HEK293 (cell line): ENCODE measurements at regions not wholly inside any gene's neighbourhood (a gene's known extent, or its start where the extent isn't known, plus 50 kb on each side); places are given as distances from the start of the nearest gene placed in this dataset.

Experiments used
- CTCF ChIA-PET: fragments of 350-600 bp; formaldehyde crosslinking; extraction: SDS; loops from one replicate; lab custom pipeline; 2021; ENCODE audit warnings: antibody characterized with exemption; lab: Yijun Ruan, JAX
- POLR2A ChIA-PET: fragments of 300-600 bp; formaldehyde crosslinking; extraction: SDS; loops from one replicate; lab custom pipeline; 2020; ENCODE audit warnings: antibody characterized with exemption, inconsistent platforms; lab: Yijun Ruan, JAX
- H3K27ac ChIP-seq: fragments of 200-500 bp; sonication (Bioruptor generic); 2 replicates; pipeline ENCODE4 v1.5.1; 2014; ENCODE audit warnings: low read depth, low read length, control low read depth, inconsistent platforms; ENCODE audit errors: extremely low read depth
- H3K36me3 ChIP-seq, 2 experiments: fragments of 200-500 bp in 1 of 2; sonication (Bioruptor generic) in 1 of 2; 1 replicate in 1 of 2; 2 replicates in 1 of 2; pipeline ENCODE4 v1.5.1; 2014 to 2017; ENCODE audit warnings: inconsistent platforms in 2 of 2, low read length in 2 of 2; ENCODE audit not compliant: control insufficient read depth in 2 of 2, insufficient read depth in 1 of 2
- H3K4me1 ChIP-seq: fragments of 200-500 bp; sonication (Bioruptor generic); 2 replicates; pipeline ENCODE4 v1.5.1; 2014; ENCODE audit warnings: mild to moderate bottlenecking, low read length, inconsistent platforms; ENCODE audit not compliant: control insufficient read depth, insufficient read depth
- H3K4me3 ChIP-seq: 2 replicates; pipeline ENCODE4 v1.5.1; 2011; ENCODE audit warnings: low read depth, mild to moderate bottlenecking, control low read depth, low read length, moderate library complexity
- H3K9me3 ChIP-seq: fragments of 200-500 bp; sonication (Bioruptor generic); 2 replicates; pipeline ENCODE4 v1.5.1; 2014; ENCODE audit warnings: low read depth, low read length, inconsistent platforms; ENCODE audit not compliant: control insufficient read depth, insufficient read depth
- GLI2 ChIP-seq: fragments of 450-650 bp; formaldehyde crosslinking; IDR thresholded peaks from 2 replicates; pipeline ENCODE4; 2017; ENCODE audit warnings: missing biosample characterization, missing genetic modification characterization, low read depth, borderline replicate concordance
- KLF7 ChIP-seq: fragments of 450-650 bp; formaldehyde crosslinking; IDR thresholded peaks from 2 replicates; pipeline ENCODE4 v1.5.1; 2016; ENCODE audit warnings: missing biosample characterization, missing genetic modification characterization, borderline replicate concordance
- KLF8 ChIP-seq: fragments of 450-650 bp; formaldehyde crosslinking; IDR thresholded peaks from 2 replicates; pipeline ENCODE4 v1.5.1; 2016; ENCODE audit warnings: missing biosample characterization, missing genetic modification characterization
- WT1 ChIP-seq: fragments of 450-650 bp; formaldehyde crosslinking; IDR thresholded peaks from 2 replicates; pipeline ENCODE4 v1.5.1; 2016; ENCODE audit warnings: missing biosample characterization, missing genetic modification characterization
- ZBTB1 ChIP-seq: fragments of 450-650 bp; formaldehyde crosslinking; IDR thresholded peaks from 2 replicates; pipeline ENCODE4 v1.5.1; 2016; ENCODE audit warnings: missing biosample characterization, missing genetic modification characterization
- ZIC2 ChIP-seq: fragments of 450-650 bp; formaldehyde crosslinking; IDR thresholded peaks from 2 replicates; pipeline ENCODE4 v1.5.1; 2016; ENCODE audit warnings: missing biosample characterization, missing genetic modification characterization
- ZNF157 ChIP-seq: fragments of 450-650 bp; formaldehyde crosslinking; IDR thresholded peaks from 2 replicates; pipeline ENCODE4 v1.5.1; 2016; ENCODE audit warnings: missing biosample characterization, missing genetic modification characterization
- ZNF239 ChIP-seq: fragments of 450-650 bp; formaldehyde crosslinking; IDR thresholded peaks from 2 replicates; pipeline ENCODE4 v1.5.1; 2016; ENCODE audit warnings: missing biosample characterization, missing genetic modification characterization
- ZNF311 ChIP-seq: fragments of 450-650 bp; formaldehyde crosslinking; IDR thresholded peaks from 2 replicates; pipeline ENCODE4 v1.5.1; 2017; ENCODE audit warnings: missing biosample characterization, missing genetic modification characterization, borderline replicate concordance
- ZNF404 ChIP-seq: fragments of 450-650 bp; formaldehyde crosslinking; IDR thresholded peaks from 2 replicates; pipeline ENCODE4 v1.5.1; 2017; ENCODE audit warnings: missing biosample characterization, missing genetic modification characterization
- ZNF548 ChIP-seq: fragments of 450-650 bp; formaldehyde crosslinking; IDR thresholded peaks from 2 replicates; pipeline ENCODE4 v1.5.1; 2016; ENCODE audit warnings: missing biosample characterization, missing genetic modification characterization
- TF ChIP-seq, protein P1 (sequence below): fragments of 450-650 bp; formaldehyde crosslinking; IDR thresholded peaks from 2 replicates; pipeline ENCODE4 v1.5.0; 2017; ENCODE audit warnings: missing biosample characterization, missing genetic modification characterization, borderline replicate concordance
- TF ChIP-seq, protein P2 (sequence below): fragments of 450-650 bp; IDR thresholded peaks from 2 replicates; pipeline ENCODE4 v1.5.1; 2018; ENCODE audit warnings: missing biosample characterization, mild to moderate bottlenecking, missing genetic modification characterization
- TF ChIP-seq, protein P3 (sequence below): fragments of 450-650 bp; formaldehyde crosslinking; IDR thresholded peaks from 2 replicates; pipeline ENCODE4 v1.5.1; 2016; ENCODE audit warnings: missing biosample characterization, missing genetic modification characterization, borderline replicate concordance
- TF ChIP-seq, protein P4 (sequence below): fragments of 450-650 bp; formaldehyde crosslinking; IDR thresholded peaks from 2 replicates; pipeline ENCODE4 v1.5.1; 2016; ENCODE audit warnings: missing biosample characterization, missing genetic modification characterization, low read depth
- TF ChIP-seq, protein P5 (sequence below): fragments of 450-650 bp; formaldehyde crosslinking; IDR thresholded peaks from 2 replicates; pipeline ENCODE4 v1.5.1; 2016; ENCODE audit warnings: missing biosample characterization, missing genetic modification characterization
- TF ChIP-seq, protein P6 (sequence below): fragments of 450-650 bp; formaldehyde crosslinking; IDR thresholded peaks from 2 replicates; pipeline ENCODE4; 2016; ENCODE audit warnings: missing biosample characterization, missing genetic modification characterization

DNA sequence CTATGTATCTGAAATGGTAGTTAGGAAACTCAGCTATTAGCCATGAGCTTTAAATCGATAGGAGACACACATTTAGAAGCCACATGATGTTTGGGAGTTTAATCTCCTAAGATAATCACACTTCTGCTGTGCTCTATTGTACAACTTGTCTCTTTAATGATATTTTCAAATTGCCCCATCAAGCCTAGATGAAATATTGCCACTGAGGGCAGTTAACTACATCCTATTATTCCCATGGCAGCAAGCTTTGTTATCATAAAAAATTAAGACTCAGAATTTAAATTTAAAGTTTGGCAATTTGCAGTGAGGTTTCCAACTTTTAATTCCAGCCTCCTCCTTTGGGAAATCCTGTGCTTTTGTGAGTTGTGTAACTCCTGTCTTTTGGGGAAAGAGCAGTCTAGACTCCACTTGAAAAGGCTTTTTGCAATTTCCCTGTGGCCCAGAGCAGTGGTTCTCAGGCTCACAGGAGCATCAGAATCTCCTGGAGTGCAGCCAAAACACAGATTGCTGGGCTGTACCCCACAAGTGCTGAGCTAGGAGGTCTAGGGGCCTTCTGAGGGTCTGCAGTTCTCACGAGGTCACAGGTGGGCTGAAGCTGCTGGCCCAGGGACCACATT, 792.4 kb downstream of the QKI start:
- ChIA-PET POLR2A (no interaction called here), CTCF (interaction anchor here (0.6 kb wide), 1 partner anchor 38 kb away, joined by 3 read pairs; no protein-coding TSS in a partner anchor)
- no peak for TF ChIP-seq ZIC2 (tag by site-specific recombination)
- TF ChIP-seq KLF8, result no peak
- TF ChIP-seq, protein P1, sequence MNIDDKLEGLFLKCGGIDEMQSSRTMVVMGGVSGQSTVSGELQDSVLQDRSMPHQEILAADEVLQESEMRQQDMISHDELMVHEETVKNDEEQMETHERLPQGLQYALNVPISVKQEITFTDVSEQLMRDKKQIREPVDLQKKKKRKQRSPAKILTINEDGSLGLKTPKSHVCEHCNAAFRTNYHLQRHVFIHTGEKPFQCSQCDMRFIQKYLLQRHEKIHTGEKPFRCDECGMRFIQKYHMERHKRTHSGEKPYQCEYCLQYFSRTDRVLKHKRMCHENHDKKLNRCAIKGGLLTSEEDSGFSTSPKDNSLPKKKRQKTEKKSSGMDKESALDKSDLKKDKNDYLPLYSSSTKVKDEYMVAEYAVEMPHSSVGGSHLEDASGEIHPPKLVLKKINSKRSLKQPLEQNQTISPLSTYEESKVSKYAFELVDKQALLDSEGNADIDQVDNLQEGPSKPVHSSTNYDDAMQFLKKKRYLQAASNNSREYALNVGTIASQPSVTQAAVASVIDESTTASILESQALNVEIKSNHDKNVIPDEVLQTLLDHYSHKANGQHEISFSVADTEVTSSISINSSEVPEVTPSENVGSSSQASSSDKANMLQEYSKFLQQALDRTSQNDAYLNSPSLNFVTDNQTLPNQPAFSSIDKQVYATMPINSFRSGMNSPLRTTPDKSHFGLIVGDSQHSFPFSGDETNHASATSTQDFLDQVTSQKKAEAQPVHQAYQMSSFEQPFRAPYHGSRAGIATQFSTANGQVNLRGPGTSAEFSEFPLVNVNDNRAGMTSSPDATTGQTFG (tag by site-specific recombination), result no peak
- TF ChIP-seq ZBTB1 (tag by site-specific recombination), result no peak
- no peak for TF ChIP-seq ZNF404 (tag by site-specific recombination)
- no peak for TF ChIP-seq WT1 (tag by site-specific recombination)
- TF ChIP-seq, protein P2, sequence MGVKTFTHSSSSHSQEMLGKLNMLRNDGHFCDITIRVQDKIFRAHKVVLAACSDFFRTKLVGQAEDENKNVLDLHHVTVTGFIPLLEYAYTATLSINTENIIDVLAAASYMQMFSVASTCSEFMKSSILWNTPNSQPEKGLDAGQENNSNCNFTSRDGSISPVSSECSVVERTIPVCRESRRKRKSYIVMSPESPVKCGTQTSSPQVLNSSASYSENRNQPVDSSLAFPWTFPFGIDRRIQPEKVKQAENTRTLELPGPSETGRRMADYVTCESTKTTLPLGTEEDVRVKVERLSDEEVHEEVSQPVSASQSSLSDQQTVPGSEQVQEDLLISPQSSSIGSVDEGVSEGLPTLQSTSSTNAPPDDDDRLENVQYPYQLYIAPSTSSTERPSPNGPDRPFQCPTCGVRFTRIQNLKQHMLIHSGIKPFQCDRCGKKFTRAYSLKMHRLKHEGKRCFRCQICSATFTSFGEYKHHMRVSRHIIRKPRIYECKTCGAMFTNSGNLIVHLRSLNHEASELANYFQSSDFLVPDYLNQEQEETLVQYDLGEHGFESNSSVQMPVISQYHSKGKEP (tag by site-specific recombination), result no peak
- no peak for TF ChIP-seq ZNF239 (tag by site-specific recombination)
- TF ChIP-seq, protein P3, sequence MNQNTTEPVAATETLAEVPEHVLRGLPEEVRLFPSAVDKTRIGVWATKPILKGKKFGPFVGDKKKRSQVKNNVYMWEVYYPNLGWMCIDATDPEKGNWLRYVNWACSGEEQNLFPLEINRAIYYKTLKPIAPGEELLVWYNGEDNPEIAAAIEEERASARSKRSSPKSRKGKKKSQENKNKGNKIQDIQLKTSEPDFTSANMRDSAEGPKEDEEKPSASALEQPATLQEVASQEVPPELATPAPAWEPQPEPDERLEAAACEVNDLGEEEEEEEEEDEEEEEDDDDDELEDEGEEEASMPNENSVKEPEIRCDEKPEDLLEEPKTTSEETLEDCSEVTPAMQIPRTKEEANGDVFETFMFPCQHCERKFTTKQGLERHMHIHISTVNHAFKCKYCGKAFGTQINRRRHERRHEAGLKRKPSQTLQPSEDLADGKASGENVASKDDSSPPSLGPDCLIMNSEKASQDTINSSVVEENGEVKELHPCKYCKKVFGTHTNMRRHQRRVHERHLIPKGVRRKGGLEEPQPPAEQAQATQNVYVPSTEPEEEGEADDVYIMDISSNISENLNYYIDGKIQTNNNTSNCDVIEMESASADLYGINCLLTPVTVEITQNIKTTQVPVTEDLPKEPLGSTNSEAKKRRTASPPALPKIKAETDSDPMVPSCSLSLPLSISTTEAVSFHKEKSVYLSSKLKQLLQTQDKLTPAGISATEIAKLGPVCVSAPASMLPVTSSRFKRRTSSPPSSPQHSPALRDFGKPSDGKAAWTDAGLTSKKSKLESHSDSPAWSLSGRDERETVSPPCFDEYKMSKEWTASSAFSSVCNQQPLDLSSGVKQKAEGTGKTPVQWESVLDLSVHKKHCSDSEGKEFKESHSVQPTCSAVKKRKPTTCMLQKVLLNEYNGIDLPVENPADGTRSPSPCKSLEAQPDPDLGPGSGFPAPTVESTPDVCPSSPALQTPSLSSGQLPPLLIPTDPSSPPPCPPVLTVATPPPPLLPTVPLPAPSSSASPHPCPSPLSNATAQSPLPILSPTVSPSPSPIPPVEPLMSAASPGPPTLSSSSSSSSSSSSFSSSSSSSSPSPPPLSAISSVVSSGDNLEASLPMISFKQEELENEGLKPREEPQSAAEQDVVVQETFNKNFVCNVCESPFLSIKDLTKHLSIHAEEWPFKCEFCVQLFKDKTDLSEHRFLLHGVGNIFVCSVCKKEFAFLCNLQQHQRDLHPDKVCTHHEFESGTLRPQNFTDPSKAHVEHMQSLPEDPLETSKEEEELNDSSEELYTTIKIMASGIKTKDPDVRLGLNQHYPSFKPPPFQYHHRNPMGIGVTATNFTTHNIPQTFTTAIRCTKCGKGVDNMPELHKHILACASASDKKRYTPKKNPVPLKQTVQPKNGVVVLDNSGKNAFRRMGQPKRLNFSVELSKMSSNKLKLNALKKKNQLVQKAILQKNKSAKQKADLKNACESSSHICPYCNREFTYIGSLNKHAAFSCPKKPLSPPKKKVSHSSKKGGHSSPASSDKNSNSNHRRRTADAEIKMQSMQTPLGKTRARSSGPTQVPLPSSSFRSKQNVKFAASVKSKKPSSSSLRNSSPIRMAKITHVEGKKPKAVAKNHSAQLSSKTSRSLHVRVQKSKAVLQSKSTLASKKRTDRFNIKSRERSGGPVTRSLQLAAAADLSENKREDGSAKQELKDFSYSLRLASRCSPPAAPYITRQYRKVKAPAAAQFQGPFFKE (tag by site-specific recombination), result no peak
- TF ChIP-seq, protein P4, sequence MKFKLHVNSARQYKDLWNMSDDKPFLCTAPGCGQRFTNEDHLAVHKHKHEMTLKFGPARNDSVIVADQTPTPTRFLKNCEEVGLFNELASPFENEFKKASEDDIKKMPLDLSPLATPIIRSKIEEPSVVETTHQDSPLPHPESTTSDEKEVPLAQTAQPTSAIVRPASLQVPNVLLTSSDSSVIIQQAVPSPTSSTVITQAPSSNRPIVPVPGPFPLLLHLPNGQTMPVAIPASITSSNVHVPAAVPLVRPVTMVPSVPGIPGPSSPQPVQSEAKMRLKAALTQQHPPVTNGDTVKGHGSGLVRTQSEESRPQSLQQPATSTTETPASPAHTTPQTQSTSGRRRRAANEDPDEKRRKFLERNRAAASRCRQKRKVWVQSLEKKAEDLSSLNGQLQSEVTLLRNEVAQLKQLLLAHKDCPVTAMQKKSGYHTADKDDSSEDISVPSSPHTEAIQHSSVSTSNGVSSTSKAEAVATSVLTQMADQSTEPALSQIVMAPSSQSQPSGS (tag by site-specific recombination), result no peak
- TF ChIP-seq ZNF548 (tag by site-specific recombination), result no peak
- TF ChIP-seq, protein P5, sequence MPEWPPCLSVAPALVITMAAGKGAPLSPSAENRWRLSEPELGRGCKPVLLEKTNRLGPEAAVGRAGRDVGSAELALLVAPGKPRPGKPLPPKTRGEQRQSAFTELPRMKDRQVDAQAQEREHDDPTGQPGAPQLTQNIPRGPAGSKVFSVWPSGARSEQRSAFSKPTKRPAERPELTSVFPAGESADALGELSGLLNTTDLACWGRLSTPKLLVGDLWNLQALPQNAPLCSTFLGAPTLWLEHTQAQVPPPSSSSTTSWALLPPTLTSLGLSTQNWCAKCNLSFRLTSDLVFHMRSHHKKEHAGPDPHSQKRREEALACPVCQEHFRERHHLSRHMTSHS (tag by site-specific recombination), result no peak
- TF ChIP-seq, protein P6, sequence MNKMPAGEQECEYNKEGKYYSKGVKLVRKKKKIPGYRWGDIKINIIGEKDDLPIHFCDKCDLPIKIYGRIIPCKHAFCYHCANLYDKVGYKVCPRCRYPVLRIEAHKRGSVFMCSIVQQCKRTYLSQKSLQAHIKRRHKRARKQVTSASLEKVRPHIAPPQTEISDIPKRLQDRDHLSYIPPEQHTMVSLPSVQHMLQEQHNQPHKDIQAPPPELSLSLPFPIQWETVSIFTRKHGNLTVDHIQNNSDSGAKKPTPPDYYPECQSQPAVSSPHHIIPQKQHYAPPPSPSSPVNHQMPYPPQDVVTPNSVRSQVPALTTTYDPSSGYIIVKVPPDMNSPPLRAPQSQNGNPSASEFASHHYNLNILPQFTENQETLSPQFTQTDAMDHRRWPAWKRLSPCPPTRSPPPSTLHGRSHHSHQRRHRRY, result no peak
- TF ChIP-seq ZNF157 (tag by site-specific recombination), result no peak
- no peak for TF ChIP-seq KLF7 (tag by site-specific recombination)
- no peak for TF ChIP-seq ZNF311 (tag by site-specific recombination)
- TF ChIP-seq GLI2, result no peak

More for the DNA sequence above, 792.4 kb downstream of the QKI start:
- Histone ChIP-seq H3K4me3 (no peak overlapping the region), H3K36me3 (no peaks in the 10 kb centered on the region), H3K9me3 (no peaks in the 10 kb centered on the region), H3K27ac (no peak overlapping the region), H3K4me1 (no peaks in the 10 kb centered on the region)
